ENCODE measurements at regions not wholly inside any gene's neighbourhood (a gene's known extent, or its start where the extent isn't known, plus 50 kb on each side); places are given as distances from the start of the nearest gene placed in this dataset.

DNA sequence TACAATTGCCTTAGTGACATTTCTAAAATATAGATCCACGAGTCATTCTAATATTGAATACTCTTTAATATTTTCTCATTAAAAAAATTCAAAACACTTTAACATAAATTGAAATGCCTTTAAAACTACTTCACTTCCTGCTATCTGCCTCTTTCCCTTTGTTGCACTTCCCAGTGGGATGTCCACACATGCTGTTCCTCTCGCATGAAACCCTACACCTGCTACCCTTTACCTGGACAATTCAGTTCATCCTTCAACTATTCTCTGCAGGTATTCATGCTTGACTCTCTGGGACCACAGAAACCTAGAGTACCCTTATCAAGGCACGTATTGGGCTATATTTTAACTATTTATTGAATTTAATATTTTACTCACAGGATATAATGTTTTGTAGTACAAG is 373.3 kb upstream of the GALNT5 start (continued):
- TF ChIP-seq, protein P1, sequence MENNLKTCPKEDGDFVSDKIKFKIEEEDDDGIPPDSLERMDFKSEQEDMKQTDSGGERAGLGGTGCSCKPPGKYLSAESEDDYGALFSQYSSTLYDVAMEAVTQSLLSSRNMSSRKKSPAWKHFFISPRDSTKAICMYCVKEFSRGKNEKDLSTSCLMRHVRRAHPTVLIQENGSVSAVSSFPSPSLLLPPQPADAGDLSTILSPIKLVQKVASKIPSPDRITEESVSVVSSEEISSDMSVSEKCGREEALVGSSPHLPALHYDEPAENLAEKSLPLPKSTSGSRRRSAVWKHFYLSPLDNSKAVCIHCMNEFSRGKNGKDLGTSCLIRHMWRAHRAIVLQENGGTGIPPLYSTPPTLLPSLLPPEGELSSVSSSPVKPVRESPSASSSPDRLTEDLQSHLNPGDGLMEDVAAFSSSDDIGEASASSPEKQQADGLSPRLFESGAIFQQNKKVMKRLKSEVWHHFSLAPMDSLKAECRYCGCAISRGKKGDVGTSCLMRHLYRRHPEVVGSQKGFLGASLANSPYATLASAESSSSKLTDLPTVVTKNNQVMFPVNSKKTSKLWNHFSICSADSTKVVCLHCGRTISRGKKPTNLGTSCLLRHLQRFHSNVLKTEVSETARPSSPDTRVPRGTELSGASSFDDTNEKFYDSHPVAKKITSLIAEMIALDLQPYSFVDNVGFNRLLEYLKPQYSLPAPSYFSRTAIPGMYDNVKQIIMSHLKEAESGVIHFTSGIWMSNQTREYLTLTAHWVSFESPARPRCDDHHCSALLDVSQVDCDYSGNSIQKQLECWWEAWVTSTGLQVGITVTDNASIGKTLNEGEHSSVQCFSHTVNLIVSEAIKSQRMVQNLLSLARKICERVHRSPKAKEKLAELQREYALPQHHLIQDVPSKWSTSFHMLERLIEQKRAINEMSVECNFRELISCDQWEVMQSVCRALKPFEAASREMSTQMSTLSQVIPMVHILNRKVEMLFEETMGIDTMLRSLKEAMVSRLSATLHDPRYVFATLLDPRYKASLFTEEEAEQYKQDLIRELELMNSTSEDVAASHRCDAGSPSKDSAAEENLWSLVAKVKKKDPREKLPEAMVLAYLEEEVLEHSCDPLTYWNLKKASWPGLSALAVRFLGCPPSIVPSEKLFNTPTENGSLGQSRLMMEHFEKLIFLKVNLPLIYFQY (CRISPR knock-in tag; IDR thresholded peaks at IDR 0.05; ENCODE audit: borderline replicate concordance) = no peak
- TF ChIP-seq, protein P2, sequence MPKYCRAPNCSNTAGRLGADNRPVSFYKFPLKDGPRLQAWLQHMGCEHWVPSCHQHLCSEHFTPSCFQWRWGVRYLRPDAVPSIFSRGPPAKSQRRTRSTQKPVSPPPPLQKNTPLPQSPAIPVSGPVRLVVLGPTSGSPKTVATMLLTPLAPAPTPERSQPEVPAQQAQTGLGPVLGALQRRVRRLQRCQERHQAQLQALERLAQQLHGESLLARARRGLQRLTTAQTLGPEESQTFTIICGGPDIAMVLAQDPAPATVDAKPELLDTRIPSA (CRISPR knock-in tag; IDR thresholded peaks at IDR 0.05; ENCODE audit: borderline replicate concordance) = no peak
- TF ChIP-seq KLF16 (CRISPR knock-in tag; IDR thresholded peaks at IDR 0.05) (no peak), SALL2 (CRISPR knock-in tag; IDR thresholded peaks at IDR 0.05) (no peak)
- TF ChIP-seq, protein P3, sequence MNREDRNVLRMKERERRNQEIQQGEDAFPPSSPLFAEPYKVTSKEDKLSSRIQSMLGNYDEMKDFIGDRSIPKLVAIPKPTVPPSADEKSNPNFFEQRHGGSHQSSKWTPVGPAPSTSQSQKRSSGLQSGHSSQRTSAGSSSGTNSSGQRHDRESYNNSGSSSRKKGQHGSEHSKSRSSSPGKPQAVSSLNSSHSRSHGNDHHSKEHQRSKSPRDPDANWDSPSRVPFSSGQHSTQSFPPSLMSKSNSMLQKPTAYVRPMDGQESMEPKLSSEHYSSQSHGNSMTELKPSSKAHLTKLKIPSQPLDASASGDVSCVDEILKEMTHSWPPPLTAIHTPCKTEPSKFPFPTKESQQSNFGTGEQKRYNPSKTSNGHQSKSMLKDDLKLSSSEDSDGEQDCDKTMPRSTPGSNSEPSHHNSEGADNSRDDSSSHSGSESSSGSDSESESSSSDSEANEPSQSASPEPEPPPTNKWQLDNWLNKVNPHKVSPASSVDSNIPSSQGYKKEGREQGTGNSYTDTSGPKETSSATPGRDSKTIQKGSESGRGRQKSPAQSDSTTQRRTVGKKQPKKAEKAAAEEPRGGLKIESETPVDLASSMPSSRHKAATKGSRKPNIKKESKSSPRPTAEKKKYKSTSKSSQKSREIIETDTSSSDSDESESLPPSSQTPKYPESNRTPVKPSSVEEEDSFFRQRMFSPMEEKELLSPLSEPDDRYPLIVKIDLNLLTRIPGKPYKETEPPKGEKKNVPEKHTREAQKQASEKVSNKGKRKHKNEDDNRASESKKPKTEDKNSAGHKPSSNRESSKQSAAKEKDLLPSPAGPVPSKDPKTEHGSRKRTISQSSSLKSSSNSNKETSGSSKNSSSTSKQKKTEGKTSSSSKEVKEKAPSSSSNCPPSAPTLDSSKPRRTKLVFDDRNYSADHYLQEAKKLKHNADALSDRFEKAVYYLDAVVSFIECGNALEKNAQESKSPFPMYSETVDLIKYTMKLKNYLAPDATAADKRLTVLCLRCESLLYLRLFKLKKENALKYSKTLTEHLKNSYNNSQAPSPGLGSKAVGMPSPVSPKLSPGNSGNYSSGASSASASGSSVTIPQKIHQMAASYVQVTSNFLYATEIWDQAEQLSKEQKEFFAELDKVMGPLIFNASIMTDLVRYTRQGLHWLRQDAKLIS (CRISPR knock-in tag; IDR thresholded peaks at IDR 0.05) = no peak

Measured in HepG2 (cell line).